Amygdala (tissue), 56 donors: ENCODE measurements at regions not wholly inside any gene's neighbourhood (a gene's known extent, or its start where the extent isn't known, plus 50 kb on each side); places are given as distances from the start of the nearest gene placed in this dataset.
"Not testable (repeated sequence)": the region's sequence is repeated elsewhere in the genome, so short reads cannot be mapped to it uniquely, and the experiment has no call there.

Experiments
- DNase-seq, 56 donors: peaks; one replicate each; lab custom pipeline; 2025; lab: John Stamatoyannopoulos, UW

GRCh38 chr20:55310844-55311243 lies 694.5 kb downstream of the CBLN4 start:
- DNase-seq: not testable (repeated sequence)

DNA sequence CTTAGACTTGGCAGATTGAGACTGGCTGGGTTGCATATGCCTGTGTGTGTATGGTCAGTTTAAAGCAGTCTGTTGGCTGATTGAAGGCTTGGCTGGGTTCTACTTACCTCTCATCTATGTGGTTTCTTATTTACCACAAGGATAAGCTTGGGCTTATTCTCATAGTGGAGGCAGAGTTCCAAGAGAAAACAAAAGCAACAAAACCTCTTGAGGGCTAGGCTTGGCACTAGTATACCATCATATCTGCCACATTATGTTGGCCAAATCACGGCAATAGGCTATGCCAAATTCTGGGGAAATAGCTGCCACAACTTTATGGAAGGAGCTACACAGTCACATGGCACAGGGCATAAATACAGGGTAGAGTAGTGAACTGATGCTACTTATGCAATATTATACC lies 714.1 kb downstream of the CBLN4 start:
- no peak for DNase-seq

- no peak for DNase-seq
Observed at GRCh38 chr20:55283889-55284288, 721.4 kb downstream of the CBLN4 start.

- no peak for DNase-seq
Observed at GRCh38 chr20:55273149-55273548, 732.2 kb downstream of the CBLN4 start.

GRCh38 chr20:55271371-55271770 lies 733.9 kb downstream of the CBLN4 start:
- DNase-seq: no peak

DNA sequence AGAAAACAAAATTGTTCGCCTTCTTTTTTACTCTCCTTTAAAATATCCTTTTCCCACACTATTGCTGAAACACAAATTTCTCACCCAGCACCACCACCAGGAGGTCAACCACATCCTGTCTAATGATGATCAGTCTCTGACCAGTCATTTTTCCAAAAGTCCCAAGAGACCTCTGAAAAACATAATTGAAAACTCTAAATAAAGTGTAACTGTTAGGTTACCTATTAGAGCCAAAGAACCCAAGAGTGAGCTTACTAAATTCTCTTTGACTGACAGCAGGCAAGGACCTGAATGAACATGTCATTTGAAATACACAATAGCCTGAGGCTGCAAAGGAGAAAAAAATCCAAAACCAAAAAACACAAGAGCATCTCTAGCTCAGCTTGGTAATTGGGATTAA lies 735.4 kb downstream of the CBLN4 start:
- no peak for DNase-seq

GRCh38 chr20:55266361-55266760 lies 739.0 kb downstream of the CBLN4 start:
- DNase-seq: no peak

GRCh38 chr20:55264703-55265239 lies 740.5 kb downstream of the CBLN4 start:
- no peak for DNase-seq

DNA sequence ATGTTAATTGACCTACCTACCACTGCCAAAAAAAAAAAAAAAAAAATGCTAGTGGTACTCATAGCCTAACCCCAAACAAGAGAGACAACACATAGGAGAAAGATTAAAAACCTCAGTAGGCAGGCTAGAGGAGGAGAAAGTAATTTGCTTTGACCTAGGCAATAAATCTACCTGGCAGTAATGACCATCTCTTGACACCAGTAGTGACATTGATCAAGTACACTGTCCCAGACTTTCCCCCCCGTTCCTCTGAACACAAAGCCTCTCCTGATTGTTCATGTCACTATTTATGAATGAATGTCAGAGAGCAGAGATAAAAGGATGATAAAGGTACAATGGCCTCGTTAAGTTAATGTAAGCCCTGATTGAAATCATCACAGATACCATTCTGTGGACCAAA lies 746.8 kb downstream of the CBLN4 start:
- DNase-seq: no peak

GRCh38 chr20:55255016-55255415 lies 750.3 kb downstream of the CBLN4 start:
- no peak for DNase-seq

- DNase-seq: no peak
Observed at GRCh38 chr20:55253781-55254180, 751.5 kb downstream of the CBLN4 start.

GRCh38 chr20:55252521-55252920 lies 752.8 kb downstream of the CBLN4 start:
- no peak for DNase-seq

- no peak for DNase-seq
Observed at GRCh38 chr20:55251170-55251569, 754.1 kb downstream of the CBLN4 start.

- DNase-seq: no peak
Observed at GRCh38 chr20:55242853-55243252, 762.5 kb downstream of the CBLN4 start.

DNA sequence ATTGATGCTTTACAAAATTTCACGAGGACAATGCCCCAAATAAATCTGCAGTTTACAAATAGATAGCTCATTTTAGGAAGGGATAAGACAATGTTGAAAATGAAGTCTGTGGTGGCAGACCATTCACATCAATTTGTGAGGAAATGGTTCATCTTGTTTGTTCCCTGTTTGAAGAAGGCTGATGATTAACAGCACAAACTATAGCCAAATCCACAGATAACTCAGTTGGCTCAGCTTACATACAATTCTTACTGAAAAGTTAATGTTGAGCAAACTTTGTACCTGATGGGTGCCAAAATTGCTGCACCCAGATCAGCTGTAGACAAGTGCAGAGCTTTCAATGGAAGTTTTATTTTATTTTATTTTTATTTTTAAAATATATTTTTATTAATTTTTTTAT lies 763.9 kb downstream of the DOK5 start:
- DNase-seq: no peak

DNA sequence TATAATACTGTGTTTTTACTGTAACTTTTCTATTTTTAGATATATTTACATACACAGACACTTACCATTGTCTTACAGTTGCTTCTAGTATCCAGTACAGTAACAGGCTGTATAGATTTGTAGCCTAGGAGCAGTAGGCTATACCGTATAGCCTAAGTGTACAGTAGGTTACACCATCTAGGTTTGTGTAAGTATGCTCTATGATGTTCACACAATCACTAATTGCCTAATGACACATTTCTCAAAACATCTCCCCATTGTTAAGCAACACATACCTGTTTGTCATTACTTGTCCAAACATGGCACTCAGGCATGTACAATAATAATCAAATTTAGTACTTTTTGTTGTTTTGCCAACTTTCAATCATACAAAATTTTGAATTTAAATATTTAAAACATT lies 757.3 kb downstream of the DOK5 start:
- no peak for DNase-seq

GRCh38 chr20:55229451-55229850 lies 754.1 kb downstream of the DOK5 start:
- DNase-seq: no peak

DNA sequence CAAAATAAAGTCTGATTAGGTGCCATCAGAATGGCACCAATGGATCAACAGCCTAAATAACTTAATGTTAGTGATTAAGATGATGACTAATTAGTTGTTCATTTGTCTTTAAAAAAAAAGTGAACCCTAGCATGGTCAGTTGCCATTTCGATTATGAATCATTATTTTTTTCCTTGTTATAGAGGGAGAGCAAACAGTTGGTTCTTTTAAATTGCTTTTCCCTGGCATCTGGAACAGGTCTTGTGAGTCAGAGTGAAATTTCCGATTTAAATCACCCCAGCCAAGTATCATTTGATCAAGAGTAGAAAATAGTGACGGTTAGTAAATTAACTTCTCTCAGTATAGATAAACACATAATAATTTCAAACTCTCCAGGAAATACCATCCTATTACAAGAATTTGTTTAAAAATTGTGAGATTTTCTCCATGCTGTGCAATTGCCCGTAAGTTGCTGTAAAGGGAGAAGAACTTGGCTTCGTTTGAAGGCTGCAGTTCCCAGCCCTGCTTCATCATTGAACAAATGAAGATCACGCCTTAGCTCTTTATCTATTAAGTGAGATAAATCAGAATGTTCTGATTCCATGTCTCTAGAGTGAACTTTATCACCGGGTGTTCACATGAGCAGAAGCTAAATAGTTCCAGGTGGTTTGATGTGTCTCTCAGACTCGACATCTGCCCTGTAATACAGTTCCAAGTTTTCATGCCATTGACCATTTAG lies 741.3 kb downstream of the DOK5 start:
- no peak for DNase-seq

GRCh38 chr20:55213653-55214052 lies 738.3 kb downstream of the DOK5 start:
- no peak for DNase-seq

- no peak for DNase-seq
Observed at GRCh38 chr20:55211481-55211880, 736.1 kb downstream of the DOK5 start.

DNA sequence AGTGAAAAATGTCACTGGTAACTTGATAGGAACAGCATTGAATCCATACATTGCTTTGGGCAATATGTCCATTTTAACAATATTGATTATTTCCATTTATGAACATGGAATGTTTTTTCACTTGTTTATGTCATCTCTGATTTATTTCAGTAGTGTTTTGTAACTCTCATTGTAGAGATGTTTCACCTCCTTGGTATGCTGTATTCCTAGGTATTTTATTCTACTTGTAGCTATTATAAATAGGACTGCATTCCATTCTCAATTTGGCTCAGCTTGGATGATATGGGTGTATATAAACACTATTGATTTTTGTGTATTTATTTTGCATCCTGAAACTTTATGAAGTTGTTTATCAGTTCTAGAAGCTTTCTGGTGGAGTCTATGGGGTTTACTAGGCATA lies 730.3 kb downstream of the DOK5 start:
- no peak for DNase-seq

GRCh38 chr20:55200317-55200716 lies 724.9 kb downstream of the DOK5 start:
- no peak for DNase-seq

- no peak for DNase-seq
Observed at GRCh38 chr20:55194947-55195346, 719.6 kb downstream of the DOK5 start.
